HG03066 (cell line): ENCODE measurements at regions not wholly inside any gene's neighbourhood (a gene's known extent, or its start where the extent isn't known, plus 50 kb on each side); places are given as distances from the start of the nearest gene placed in this dataset.
"Not testable (repeated sequence)": the region's sequence is repeated elsewhere in the genome, so short reads cannot be mapped to it uniquely, and the experiment has no call there.

Experiments
- ATAC-seq: cut with Tn5 transposase; IDR thresholded peaks from one replicate; pipeline ENCODE4 v1.9.1; 2021; ENCODE audit warnings: low read depth; ENCODE audit not compliant: unreplicated experiment

DNA sequence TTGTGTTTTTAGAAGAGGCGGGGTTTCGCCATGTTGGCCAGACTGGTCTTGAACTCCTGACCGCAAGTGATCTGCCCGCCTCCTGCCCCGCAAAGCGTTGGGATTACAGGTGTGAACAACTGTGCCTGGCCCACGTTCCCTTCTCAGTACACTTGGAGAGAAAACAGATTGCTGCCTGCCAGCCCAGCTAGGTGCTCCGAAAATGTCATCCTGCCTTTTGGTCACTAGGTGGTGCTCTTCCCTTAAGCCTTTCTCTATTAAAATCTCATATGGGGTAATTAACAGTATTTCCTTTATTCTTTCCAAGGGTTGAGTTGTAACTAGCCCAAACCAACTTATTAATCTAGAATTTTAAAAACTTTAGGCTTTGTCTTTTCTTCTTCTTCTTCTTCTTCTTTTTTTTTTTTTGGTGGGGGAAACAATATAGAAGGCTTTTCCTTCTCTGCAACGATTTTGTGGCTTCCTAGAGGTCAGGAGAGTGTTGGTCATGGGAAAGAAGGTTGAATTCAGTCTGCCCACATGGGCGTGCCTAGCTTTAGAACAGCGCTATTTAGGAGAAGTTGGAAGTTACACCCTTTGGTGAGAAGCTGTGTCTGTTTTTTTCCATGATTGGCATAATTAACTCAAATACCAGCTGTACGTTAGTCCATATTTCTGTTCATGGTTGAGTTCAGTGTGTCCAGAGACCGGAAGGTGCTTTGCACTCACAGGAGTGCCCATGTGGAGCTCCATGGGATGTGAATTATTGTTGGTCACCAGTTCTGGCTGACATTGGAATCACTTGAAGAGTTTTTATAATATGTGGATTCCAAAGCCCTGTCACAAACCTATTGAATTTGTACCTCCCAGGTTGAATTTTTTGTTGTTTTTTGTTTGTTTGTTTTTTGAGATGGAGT, 110.1 kb downstream of the LAT start:
- not testable (repeated sequence) for ATAC-seq

DNA sequence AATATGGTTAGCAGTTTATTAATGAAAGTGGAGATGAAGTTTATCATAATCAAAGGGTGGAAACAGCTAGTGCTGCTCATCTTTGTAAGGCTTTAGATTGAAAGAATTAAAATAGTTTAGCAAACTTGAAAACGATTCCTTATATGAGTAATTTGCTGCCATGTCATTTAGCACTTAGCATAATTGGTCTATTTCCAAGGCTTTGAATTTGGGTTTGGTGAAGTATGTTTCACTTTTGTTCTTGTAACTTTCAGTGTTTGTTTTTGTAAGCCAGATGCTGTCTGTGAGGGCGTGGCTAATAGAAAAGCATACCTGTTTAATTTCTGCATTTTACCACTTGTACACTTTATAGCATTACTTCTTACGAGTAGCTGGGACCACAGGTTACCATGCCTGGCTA, 109.5 kb downstream of the LAT start:
- ATAC-seq, result not testable (repeated sequence)

DNA sequence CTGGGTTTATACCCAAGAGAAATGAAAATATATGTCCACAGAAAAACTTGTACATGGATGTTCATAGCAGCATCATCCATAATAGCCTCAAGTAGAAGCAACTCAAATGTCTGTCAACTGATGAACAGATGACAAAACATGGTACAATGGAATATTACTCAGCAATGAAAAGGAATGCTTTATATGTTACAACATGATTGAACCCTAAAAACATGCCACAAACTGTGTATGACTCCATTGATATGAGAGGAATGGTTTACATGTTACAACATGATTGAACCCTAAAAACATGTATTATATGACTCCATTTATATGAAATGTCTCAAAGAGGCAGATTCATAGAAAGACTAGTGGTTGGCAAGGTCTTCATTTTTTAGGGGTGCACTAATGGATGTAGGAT, 104.8 kb downstream of the LAT start:
- ATAC-seq, result not testable (repeated sequence)

DNA sequence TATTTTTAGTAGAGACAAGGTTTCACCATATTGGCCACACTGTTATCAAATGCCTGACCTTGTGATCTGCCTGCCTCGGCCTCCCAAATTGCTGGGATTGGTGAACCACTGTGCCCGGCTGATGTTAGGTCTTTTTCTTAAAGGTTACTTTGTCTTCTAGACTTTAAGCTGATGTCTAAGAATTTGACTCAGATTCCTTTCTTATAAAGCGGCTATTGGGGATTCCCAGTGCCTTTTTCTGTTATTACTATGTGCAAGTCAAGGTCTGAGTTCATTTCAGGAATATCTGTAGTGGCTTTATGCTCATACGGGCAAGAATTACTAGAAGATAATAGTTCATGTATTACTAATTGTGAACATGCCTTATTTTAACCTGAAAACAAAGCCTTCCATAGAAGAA, 102.8 kb downstream of the LAT start:
- not testable (repeated sequence) for ATAC-seq

DNA sequence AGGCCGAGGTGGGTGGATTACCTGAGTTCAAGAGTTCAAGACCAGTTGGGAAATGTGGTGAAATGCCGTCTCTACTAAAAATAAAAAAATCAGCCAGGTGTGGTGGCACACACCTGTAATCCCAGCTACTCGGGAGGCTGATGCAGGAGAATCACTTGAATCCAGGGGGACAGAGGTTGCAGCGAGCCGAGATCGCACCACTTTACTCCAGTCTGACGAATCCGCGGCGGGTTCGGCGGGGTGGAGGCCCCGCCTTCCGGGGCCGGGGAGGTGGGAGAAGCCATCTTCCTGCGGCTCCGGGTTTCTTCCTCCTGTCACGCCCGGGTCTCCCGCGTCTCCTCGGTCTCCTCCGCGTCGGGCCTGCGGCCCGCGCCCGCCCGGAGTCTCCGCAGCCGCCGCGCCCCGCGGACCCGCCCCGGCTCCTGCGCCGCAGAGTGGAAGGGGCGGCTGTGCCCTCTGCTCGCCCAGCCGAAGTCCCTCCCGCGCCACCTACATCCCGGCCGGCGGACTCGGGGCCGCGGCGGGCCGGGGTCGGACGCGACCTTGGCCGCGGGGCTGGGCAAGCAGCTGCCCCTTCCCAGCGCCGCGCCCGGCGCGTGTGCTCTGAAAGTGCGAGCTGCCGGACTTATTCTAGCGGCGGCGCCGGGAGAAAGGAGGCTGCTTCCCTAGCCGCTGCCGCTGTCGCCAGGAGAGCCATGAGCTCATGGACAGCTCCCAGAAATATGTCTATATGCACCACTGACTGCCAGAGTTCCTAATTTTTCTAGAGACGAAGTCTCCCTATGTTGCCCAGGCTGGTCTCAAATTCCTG, 97.2 kb downstream of the LAT start:
- not testable (repeated sequence) for ATAC-seq

DNA sequence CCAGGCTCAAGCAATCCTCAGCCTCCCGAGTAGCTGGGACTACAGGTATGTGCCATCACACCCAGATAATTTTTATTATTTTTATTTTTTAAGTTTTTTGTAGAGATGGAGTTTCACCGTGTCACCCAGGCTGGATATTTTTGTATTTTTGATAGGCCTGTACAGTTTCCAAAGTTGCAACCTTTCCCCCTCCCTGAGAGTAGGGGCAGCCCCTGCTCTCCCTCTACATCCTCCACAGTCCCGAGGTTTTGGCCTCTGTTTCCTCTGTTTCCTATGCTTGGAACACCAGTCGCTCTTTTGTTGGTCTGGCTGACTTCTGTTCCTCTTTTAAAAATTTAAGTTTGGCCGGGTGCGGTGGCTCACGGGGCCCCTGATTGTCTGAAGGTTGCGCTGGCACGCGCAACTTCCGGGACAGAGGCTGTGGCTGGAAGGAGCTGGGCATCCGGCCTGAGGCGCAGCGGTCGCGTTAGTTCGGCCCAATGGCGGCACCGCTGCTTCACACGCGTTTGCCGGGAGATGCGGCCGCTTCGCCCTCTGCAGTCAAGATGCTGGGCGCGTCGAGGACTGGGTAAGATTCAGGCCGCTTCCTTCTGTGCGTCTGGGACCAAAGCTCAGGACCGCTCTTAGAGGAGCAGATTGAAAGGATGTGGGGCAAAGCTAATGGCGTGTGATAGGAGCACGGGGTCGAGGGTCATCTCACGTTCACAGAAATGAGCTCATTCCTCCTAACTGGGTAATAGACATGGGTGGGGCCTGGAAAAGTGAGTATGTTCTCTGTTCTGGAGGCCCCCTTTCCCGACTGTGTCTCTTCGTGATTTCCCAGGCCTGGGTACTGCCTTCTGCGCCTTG, 89.9 kb downstream of the LAT start:
- ATAC-seq, result peak; percentile 85

DNA sequence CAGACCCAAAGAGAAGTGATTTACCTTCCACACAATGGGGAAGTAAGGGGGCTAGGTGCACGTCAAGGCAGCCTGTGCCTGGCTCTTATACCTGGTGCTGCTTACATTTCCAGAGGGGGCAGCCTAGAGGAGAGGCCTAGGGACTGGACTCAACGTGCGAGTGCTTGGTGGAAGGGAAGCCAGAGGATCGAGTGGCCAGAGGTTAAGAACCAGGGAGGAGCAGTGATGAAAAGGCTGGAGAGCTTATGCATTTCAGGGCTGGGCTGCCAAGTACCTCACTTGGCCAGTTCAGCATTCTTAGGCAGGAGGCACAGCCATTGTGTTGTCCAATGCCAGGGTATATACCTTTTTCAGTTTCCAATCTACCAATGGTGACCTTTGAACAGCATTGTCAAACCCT, 77.4 kb downstream of the LAT start:
- not testable (repeated sequence) for ATAC-seq

DNA sequence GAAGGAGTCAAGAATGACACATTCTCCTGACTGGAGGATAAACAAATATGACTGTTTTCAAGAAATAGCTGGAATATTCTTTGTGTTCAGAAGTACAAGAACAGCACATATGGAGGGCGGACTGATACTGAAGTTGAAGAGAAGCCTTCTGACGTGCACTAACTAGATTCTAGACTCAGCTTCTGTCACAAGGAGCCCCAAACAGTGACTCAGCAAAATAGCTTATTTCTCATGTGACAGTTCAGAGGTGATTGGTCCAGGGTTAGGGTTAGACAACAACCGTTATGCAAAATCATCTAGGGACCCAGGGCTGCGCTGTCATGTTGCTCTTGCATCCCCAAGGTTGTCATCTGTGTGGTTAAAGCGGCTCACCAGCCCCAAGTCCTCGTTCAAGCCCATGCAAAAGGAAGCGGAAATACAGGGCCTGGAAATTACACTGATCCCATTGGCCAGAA, 76.6 kb downstream of the LAT start:
- ATAC-seq, result not testable (repeated sequence)

DNA sequence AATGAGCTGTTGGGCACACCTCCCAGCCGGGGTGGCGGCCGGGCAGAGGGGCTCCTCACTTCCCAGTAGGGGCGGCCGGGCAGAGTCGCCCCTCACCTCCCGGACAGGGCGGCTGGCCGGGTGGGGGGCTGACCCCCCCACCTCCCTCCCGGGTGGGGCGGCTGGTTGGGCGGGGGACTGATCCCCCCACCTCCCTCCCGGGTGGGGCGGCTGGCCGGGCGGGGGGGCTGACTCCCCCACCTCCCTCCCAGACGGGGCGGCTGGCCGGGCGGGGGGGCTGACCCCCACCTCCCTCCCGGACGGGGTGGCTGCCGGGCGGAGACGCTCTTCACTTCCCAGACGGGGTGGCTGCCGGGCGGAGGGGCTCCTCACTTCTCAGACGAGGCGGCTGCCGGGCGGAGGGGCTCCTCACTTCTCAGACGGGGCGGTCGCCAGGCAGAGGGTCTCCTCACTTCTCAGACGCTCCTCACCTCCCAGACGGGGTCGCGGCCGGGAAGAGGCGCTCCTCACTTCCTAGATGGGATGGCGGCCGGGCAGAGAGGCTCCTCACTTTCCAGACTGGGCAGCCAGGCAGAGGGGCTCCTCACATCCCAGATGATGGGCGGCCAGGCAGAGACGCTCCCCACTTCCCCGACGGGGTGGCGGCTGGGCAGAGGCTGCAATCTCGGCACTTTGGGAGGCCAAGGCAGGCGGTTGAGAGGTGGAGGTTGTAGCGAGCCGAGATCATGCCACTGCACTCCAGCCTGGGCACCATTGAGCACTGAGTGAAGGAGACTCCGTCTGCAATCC, 75.4 kb downstream of the LAT start:
- not testable (repeated sequence) for ATAC-seq

DNA sequence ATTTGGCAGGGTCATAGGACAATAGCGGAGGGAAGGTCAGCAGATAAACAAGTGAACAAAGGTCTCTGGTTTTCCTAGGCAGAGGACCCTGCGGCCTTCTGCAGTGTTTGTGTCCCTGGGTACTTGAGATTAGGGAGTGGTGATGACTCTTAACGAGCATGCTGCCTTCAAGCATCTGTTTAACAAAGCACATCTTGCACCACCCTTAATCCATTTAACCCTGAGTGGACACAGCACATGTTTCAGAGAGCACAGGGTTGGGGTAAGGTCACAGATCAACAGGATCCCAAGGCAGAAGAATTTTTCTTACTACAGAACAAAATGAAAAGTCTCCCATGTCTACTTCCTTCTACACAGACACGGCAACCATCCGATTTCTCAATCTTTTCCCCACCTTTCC, 74.7 kb downstream of the LAT start:
- not testable (repeated sequence) for ATAC-seq
